Psoas muscle (tissue), 7 donors: ENCODE measurements at regions not wholly inside any gene's neighbourhood (a gene's known extent, or its start where the extent isn't known, plus 50 kb on each side); places are given as distances from the start of the nearest gene placed in this dataset.

ENCODE experiments used
- ATAC-seq, 4 donors: fragments of 200-7000 bp; cut with Tn5 transposase; one replicate each; pipeline ENCODE4 v1.9.1; 2020; ENCODE audit warnings: moderate library complexity in 3 of 4, mild to moderate bottlenecking in 2 of 4
- DNase-seq, 2 donors: peaks; one replicate each; pipeline ENCODE4 v3.0.0-alpha.2; 2020
- H3K27ac ChIP-seq: fragments of 200-600 bp; one replicate; pipeline ENCODE4 v1.8.0; 2022
- H3K27me3 ChIP-seq, 3 donors: fragments of 200-600 bp in 1 of 3; one replicate each; pipeline versions ENCODE4 v1.6.1 to v1.8.0; 2013 to 2022; ENCODE audit warnings: low read length in 2 of 3, mild to moderate bottlenecking in 2 of 3, moderate library complexity in 1 of 3; ENCODE audit not compliant: insufficient read depth in 3 of 3
- H3K36me3 ChIP-seq, 2 donors: fragments of 200-600 bp in 1 of 2; one replicate each; pipeline versions ENCODE4 v1.6.1 to v1.8.0; 2013 to 2022; ENCODE audit warnings: low read depth in 1 of 2, mild to moderate bottlenecking in 1 of 2, moderate library complexity in 1 of 2; ENCODE audit not compliant: insufficient read depth in 1 of 2
- H3K4me1 ChIP-seq: fragments of 200-600 bp; one replicate; pipeline ENCODE4 v1.8.0; 2022
- H3K4me3 ChIP-seq: fragments of 200-600 bp; one replicate; pipeline ENCODE4 v1.8.0; 2022; ENCODE audit warnings: mild to moderate bottlenecking
- H3K9me3 ChIP-seq: fragments of 200-600 bp; one replicate; pipeline ENCODE4 v1.8.0; 2022
- WGBS, 3 donors: extraction: QIAGEN DNeasy Blood & Tissue Kit; methylation state at CpG; one replicate each; pipeline versions ENCODE4 v1.1.6 to v1.1.7; 2013; 5-methylcytosine and 5-hydroxymethylcytosine counted together
- intact Hi-C, 2 donors: fragments of 100-400 bp; cut with DNase I; formaldehyde crosslinking; loops; one replicate each; pipeline versions ENCODE4 v1.11.0 to v1.14.2; 2022
- TF ChIP-seq, protein P1 (sequence below): fragments of 200-600 bp; IDR thresholded peaks from one replicate; pipeline ENCODE4 v1.8.0; 2022; ENCODE audit warnings: antibody characterized with exemption
- donor health status: healthy with polysubstance abuse.
- donor health status: DM: no; HTN: no; CAD: no; lungs with moderate emphysema.
- donor health status: Bipolar disorder and iron deficiency.
- donor health status: healthy.
- donor health status: DM: yes; HTN: yes; CAD: no.
- donor health status: DM: no; HTN: no; CAD: no.
- donor health status: DM: yes; HTN: yes; CAD: no.

DNA sequence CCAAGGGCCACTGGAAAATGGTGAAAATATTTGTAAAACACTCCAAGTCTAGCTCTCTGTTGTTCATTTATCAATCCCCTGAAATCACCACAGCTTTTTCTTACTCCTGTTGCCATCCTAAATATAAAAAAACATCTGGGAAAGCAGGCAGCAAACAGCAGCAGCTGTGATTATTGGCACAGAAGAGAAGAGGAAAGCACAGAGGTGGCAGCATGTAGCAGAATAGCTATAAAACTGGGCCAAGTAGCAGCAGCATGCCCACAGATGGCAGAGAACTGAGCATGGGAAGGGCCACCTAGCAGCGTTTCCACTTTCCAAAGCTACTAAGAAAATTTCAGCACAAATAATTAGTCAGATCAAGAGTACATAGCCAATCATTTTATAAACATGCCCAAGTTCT is 307.2 kb downstream of the SLC7A11 start:
- Histone ChIP-seq H3K4me1 (no peaks in the 10 kb centered on the region), H3K9me3 (peaks cover 5% of the 10 kb centered on the region), H3K36me3 (no peaks in the 10 kb centered on the region), H3K4me3 (no peak overlapping the region), H3K27ac (no peak overlapping the region), H3K27me3 (no peaks in the 10 kb centered on the region)
- ATAC-seq (no peak), DNase-seq (no peak)
- TF ChIP-seq, protein P1, sequence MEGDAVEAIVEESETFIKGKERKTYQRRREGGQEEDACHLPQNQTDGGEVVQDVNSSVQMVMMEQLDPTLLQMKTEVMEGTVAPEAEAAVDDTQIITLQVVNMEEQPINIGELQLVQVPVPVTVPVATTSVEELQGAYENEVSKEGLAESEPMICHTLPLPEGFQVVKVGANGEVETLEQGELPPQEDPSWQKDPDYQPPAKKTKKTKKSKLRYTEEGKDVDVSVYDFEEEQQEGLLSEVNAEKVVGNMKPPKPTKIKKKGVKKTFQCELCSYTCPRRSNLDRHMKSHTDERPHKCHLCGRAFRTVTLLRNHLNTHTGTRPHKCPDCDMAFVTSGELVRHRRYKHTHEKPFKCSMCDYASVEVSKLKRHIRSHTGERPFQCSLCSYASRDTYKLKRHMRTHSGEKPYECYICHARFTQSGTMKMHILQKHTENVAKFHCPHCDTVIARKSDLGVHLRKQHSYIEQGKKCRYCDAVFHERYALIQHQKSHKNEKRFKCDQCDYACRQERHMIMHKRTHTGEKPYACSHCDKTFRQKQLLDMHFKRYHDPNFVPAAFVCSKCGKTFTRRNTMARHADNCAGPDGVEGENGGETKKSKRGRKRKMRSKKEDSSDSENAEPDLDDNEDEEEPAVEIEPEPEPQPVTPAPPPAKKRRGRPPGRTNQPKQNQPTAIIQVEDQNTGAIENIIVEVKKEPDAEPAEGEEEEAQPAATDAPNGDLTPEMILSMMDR, result no peak
- 15 to 32% (median 16%) methylated on average over 1 of the region's 1 CpG for WGBS, 3 donors
- intact Hi-C loops, result no loop called here

DNA sequence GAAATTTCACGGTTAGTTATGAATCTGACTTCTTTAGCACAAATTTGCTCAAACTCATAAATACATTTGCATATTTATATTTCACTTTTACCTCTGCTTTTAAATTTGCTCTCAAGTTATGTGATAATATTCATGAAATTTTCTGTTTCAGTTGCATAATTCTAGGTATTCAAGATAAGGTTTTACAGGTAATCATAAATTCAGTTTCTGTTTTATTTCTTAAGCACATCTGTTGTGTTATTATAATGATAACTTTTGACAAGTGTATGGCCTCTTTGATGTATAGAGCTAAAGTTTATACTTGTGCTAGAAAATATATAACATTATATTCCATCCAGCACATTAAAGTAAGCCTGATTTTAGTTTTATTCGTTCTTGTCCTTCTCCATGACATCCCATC is 308.1 kb downstream of the SLC7A11 start:
- Histone ChIP-seq H3K9me3 (no peaks in the 10 kb centered on the region), H3K27ac (no peak overlapping the region), H3K36me3 (no peaks in the 10 kb centered on the region), H3K4me1 (no peaks in the 10 kb centered on the region), H3K4me3 (no peak overlapping the region), H3K27me3 (no peaks in the 10 kb centered on the region)
- WGBS, 3 donors, result 53 to 83% (median 62%) methylated on average over 2 of the region's 2 CpGs
- TF ChIP-seq, protein P1, result no peak
- intact Hi-C loops, result no loop called here
- DNase-seq (no peak), ATAC-seq (no peak)

DNA sequence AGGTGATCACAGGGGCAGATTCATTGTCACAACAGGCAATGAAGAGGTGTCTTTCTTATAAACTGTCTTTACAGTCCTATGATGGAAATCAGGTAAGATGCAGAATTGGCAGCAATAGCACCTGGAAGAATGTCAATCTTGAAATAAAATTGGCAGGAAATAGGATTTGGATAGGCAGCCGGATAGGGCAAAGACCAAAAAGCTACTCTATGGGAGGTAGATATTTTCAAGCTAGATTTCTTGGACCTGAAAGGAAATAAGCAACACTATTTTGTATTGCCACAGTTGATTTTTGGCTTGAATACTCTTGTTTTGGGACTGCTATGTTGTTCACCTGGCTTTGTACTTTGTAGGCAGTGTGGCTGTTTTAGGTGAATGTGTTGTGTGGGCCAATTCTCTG is 314.2 kb downstream of the SLC7A11 start:
- ATAC-seq (no peak), DNase-seq (no peak)
- Histone ChIP-seq H3K9me3 (no peaks in the 10 kb centered on the region), H3K27ac (no peak overlapping the region), H3K27me3 (no peaks in the 10 kb centered on the region), H3K4me1 (no peaks in the 10 kb centered on the region), H3K4me3 (no peak overlapping the region), H3K36me3 (no peaks in the 10 kb centered on the region)
- intact Hi-C loops, result no loop called here
- TF ChIP-seq, protein P1, result no peak
- WGBS, 3 donors, result 58 to 75% (median 67%) methylated on average over 1 of the region's 1 CpG

DNA sequence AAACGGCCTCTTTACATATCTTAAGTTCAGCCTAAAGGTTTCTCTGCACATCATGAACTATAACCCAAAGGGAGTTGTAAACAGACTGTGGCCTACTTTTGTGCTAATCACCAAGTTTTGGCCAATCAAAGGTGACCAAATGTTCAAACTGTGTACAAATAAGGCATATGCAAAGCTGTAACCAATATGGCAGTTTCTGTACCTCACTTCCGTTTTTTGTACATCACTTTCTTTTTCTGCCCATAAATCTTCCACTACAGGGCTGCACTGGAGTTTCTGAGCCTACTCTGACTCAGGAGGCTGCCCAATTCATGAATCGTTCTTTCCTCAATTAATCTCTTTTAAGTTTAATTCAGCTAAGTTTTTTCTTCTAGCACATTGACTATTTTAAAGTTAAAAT is 318.7 kb downstream of the SLC7A11 start:
- 77 to 80% (median 80%) methylated on average over 3 of the region's 3 CpGs for WGBS, 3 donors
- no peaks in the 10 kb centered on the region for H3K4me1 ChIP-seq
- ATAC-seq (no peak), DNase-seq (no peak)
- no peak overlapping the region for H3K27ac ChIP-seq
- H3K9me3 ChIP-seq, result no peaks in the 10 kb centered on the region
- TF ChIP-seq, protein P1, result no peak
- H3K27me3 ChIP-seq, result no peaks in the 10 kb centered on the region
- no peaks in the 10 kb centered on the region for H3K36me3 ChIP-seq
- H3K4me3 ChIP-seq, result no peak overlapping the region
- intact Hi-C loops, result no loop called here

DNA sequence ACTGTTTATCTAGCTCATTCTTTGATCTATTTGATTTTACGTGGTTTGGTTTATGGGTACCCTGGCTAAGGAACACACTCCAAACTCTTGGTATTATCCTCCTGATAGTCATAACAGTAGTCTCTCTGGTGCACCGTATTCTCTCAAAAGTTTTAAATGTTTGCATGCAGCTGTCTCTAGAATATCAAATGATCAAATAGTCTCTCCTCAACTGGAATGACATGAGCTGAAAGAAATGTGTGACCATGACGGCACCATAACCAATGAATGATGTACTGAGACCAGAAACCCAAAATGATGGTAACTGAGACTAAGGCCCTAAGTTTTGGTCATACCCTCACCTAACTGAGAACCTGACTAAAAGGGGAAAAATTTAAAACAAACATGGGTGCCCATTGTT is 319.4 kb downstream of the SLC7A11 start:
- WGBS, 3 donors, result 42 to 57% (median 42%) methylated on average over 3 of the region's 3 CpGs
- Histone ChIP-seq H3K27me3 (no peaks in the 10 kb centered on the region), H3K36me3 (no peaks in the 10 kb centered on the region), H3K4me1 (no peaks in the 10 kb centered on the region), H3K9me3 (no peaks in the 10 kb centered on the region), H3K4me3 (no peak overlapping the region), H3K27ac (no peak overlapping the region)
- ATAC-seq (no peak), DNase-seq (no peak)
- TF ChIP-seq, protein P1, result no peak
- intact Hi-C loops, result no loop called here
